H1 (cell line): ENCODE measurements at regions not wholly inside any gene's neighbourhood (a gene's known extent, or its start where the extent isn't known, plus 50 kb on each side); places are given as distances from the start of the nearest gene placed in this dataset.

ENCODE experiments used
- CTCF ChIA-PET: fragments of 300-600 bp; sonication (Branson Sonifier 250); formaldehyde crosslinking; loops from one replicate; lab custom pipeline; 2021; ENCODE audit not compliant: partially characterized antibody; lab: Charles Lee
- POLR2A ChIA-PET: fragments of 300-600 bp; sonication (Branson Sonifier 250); formaldehyde crosslinking; loops from one replicate; lab custom pipeline; 2021; ENCODE audit warnings: inconsistent platforms; ENCODE audit not compliant: partially characterized antibody; lab: Charles Lee
- DNase-seq, 2 experiments: peaks; one replicate each; pipeline versions ENCODE4 v3.0.0 to v3.0.0-alpha.2; 2010 to 2022; ENCODE audit warnings: low spot score in 2 of 2, low read depth in 1 of 2, mixed read lengths in 1 of 2
- FAIRE-seq: peaks from 2 replicates; lab custom pipeline; 2011; peaks lifted over from hg19 to GRCh38; lab: Jason Lieb, UNC
- H2AFZ ChIP-seq: 2 replicates; pipeline ENCODE4 v1.8.1; 2012; ENCODE audit warnings: low read length, inconsistent platforms
- H2AK5ac ChIP-seq: 2 replicates; pipeline ENCODE4 v1.6.1; 2013; ENCODE audit warnings: low read depth, low read length
- H2BK120ac ChIP-seq: replicated peaks from 2 replicates; pipeline ENCODE3; 2013; ENCODE audit warnings: low read depth, low read length, inconsistent platforms
- H2BK12ac ChIP-seq: 2 replicates; pipeline ENCODE4 v1.6.1; 2013; ENCODE audit warnings: low read depth, low read length
- H2BK15ac ChIP-seq: 2 replicates; pipeline ENCODE4 v1.6.1; 2013; ENCODE audit warnings: low read length
- H2BK20ac ChIP-seq: 2 replicates; pipeline ENCODE4 v1.6.1; 2013; ENCODE audit warnings: low read length
- H2BK5ac ChIP-seq: 2 replicates; pipeline ENCODE4 v1.6.1; 2013; ENCODE audit warnings: low read depth, low read length
- H3K14ac ChIP-seq: 2 replicates; pipeline ENCODE4 v1.6.1; 2013; ENCODE audit warnings: inconsistent platforms; ENCODE audit not compliant: insufficient read length
- H3K18ac ChIP-seq: 2 replicates; pipeline ENCODE4 v1.6.1; 2013; ENCODE audit warnings: low read length; ENCODE audit errors: extremely low read depth
- H3K23ac ChIP-seq: 2 replicates; pipeline ENCODE4 v1.6.1; 2013; ENCODE audit warnings: inconsistent platforms; ENCODE audit not compliant: insufficient read length
- H3K23me2 ChIP-seq: 2 replicates; pipeline ENCODE4 v1.6.1; 2013; ENCODE audit warnings: low read depth, low read length
- H3K27ac ChIP-seq: 2 replicates; pipeline ENCODE4 v1.6.1; 2011; ENCODE audit warnings: low read depth, low read length, inconsistent platforms
- H3K27me3 ChIP-seq, 4 experiments: replicated peaks in 1 of 4; 1 replicate in 1 of 4; 2 replicates in 3 of 4; pipeline versions ENCODE4 v1.6.1 to v1.8.1; 2011 to 2013; ENCODE audit warnings: low read length in 3 of 4, mild to moderate bottlenecking in 3 of 4, inconsistent platforms in 2 of 4, mixed read lengths in 2 of 4, moderate library complexity in 1 of 4; ENCODE audit not compliant: control insufficient read depth in 3 of 4, insufficient read depth in 3 of 4; ENCODE audit errors: extremely low read depth in 1 of 4
- H3K36me3 ChIP-seq, 4 experiments: 2 replicates each; pipeline versions ENCODE4 v1.6.1 to v1.8.1; 2011 to 2013; ENCODE audit warnings: mild to moderate bottlenecking in 4 of 4, low read length in 3 of 4, moderate library complexity in 2 of 4, control low read depth in 1 of 4, inconsistent platforms in 1 of 4; ENCODE audit not compliant: insufficient read depth in 4 of 4, control insufficient read depth in 2 of 4
- H3K4ac ChIP-seq: replicated peaks from 2 replicates; pipeline ENCODE3; 2013; ENCODE audit warnings: low read length, low read depth, mixed read lengths, inconsistent platforms; ENCODE audit not compliant: insufficient read length
- H3K4me1 ChIP-seq, 4 experiments: replicated peaks in 1 of 4; 1 replicate in 1 of 4; 2 replicates in 3 of 4; pipeline versions ENCODE4 v1.6.1 to v1.8.1; 2011 to 2013; ENCODE audit warnings: low read length in 3 of 4, inconsistent platforms in 2 of 4, mixed read lengths in 1 of 4; ENCODE audit not compliant: insufficient read depth in 4 of 4, control insufficient read depth in 3 of 4
- H3K4me2 ChIP-seq, 2 experiments: 2 replicates each; pipeline versions ENCODE4 v1.6.1 to v1.8.1; 2011 to 2013; ENCODE audit warnings: low read depth in 2 of 2, low read length in 2 of 2, control low read depth in 1 of 2, inconsistent platforms in 1 of 2, mild to moderate bottlenecking in 1 of 2; ENCODE audit not compliant: insufficient read depth in 1 of 2
- H3K4me3 ChIP-seq, 4 experiments: fragments of 200-600, 300-600 bp in 1 of 4; sonication (generic), shearing (Covaris generic), sonication (Bioruptor Twin) in 1 of 4; 2 replicates each; pipeline versions ENCODE4 v1.5.1 to v1.8.1; 2011 to 2016; ENCODE audit warnings: low read length in 4 of 4, low read depth in 3 of 4, control low read depth in 2 of 4, inconsistent platforms in 2 of 4, mild to moderate bottlenecking in 2 of 4, mixed read lengths in 1 of 4, moderate library complexity in 1 of 4; ENCODE audit not compliant: insufficient read depth in 2 of 4; ENCODE audit errors: extremely low read depth in 1 of 4
- H3K56ac ChIP-seq: replicated peaks from 2 replicates; pipeline ENCODE3; 2013; ENCODE audit warnings: low read depth, mild to moderate bottlenecking, mixed read lengths, low read length, inconsistent platforms; ENCODE audit not compliant: insufficient read length
- H3K79me1 ChIP-seq: 2 replicates; pipeline ENCODE4 v1.6.1; 2013; ENCODE audit warnings: low read depth, low read length, control low read depth
- H3K79me2 ChIP-seq, 2 experiments: 2 replicates each; pipeline versions ENCODE4 v1.6.1 to v1.8.1; 2012 to 2013; ENCODE audit warnings: low read length in 2 of 2, mild to moderate bottlenecking in 2 of 2, inconsistent platforms in 1 of 2; ENCODE audit not compliant: insufficient read depth in 2 of 2, control insufficient read depth in 1 of 2
- H3K9ac ChIP-seq, 4 experiments: replicated peaks in 1 of 4; 1 replicate in 1 of 4; 2 replicates in 3 of 4; pipeline versions ENCODE4 v1.6.1 to v1.8.1; 2011 to 2013; ENCODE audit warnings: low read depth in 3 of 4, low read length in 3 of 4, control low read depth in 2 of 4, mild to moderate bottlenecking in 2 of 4, moderate library complexity in 2 of 4, inconsistent platforms in 1 of 4; ENCODE audit errors: extremely low read depth in 1 of 4
- H3K9me3 ChIP-seq, 2 experiments: 2 replicates each; pipeline versions ENCODE4 v1.6.1 to v1.8.1; 2012 to 2013; ENCODE audit warnings: mild to moderate bottlenecking in 2 of 2, moderate library complexity in 2 of 2, control low read depth in 1 of 2, inconsistent platforms in 1 of 2, low read depth in 1 of 2, low read length in 1 of 2, mixed read lengths in 1 of 2; ENCODE audit not compliant: insufficient read depth in 2 of 2
- H4K20me1 ChIP-seq, 2 experiments: replicated peaks in 1 of 2; 2 replicates each; pipeline versions ENCODE3 to v1.8.1; 2011 to 2013; ENCODE audit warnings: inconsistent platforms in 2 of 2, low read length in 2 of 2, mild to moderate bottlenecking in 1 of 2; ENCODE audit not compliant: insufficient read depth in 2 of 2, control insufficient read depth in 1 of 2
- H4K5ac ChIP-seq: 2 replicates; pipeline ENCODE4 v1.6.1; 2013; ENCODE audit warnings: low read length, low read depth, mixed read lengths, inconsistent platforms; ENCODE audit not compliant: insufficient read length
- H4K8ac ChIP-seq: 2 replicates; pipeline ENCODE4 v1.8.0; 2013; ENCODE audit warnings: mild to moderate bottlenecking, moderate library complexity, low read length, inconsistent platforms; ENCODE audit not compliant: insufficient read depth; ENCODE audit errors: extremely low read depth
- H4K91ac ChIP-seq: replicated peaks from 2 replicates; pipeline ENCODE3; 2013; ENCODE audit warnings: low read length, mixed read lengths, inconsistent platforms; ENCODE audit not compliant: insufficient read length
- GABPA ChIP-seq: IDR thresholded peaks from 2 replicates; pipeline ENCODE4 v1.6.1; 2011; ENCODE audit warnings: mild to moderate bottlenecking, low read length, moderate library complexity, borderline replicate concordance; ENCODE audit not compliant: insufficient read depth
- PHF8 ChIP-seq: fragments of 200-600 bp; sonication (generic); conservative IDR thresholded peaks from 2 replicates; pipeline ENCODE4 v1.7.1; 2012; ENCODE audit warnings: low read depth, mild to moderate bottlenecking, inconsistent platforms, low read length, moderate library complexity
- WGBS, 2 experiments: shearing (Covaris generic) in 1 of 2; methylation state at CpG; one replicate each; pipeline versions ENCODE4 v1.1.6 to v1.1.7; 2013 to 2015; ENCODE audit warnings: low lambda C conversion rate in 2 of 2, mixed read lengths in 2 of 2, inconsistent platforms in 1 of 2, low coverage in 1 of 2, missing lambda C conversion rate in 1 of 2; ENCODE audit not compliant: insufficient replicate concordance in 2 of 2, insufficient coverage in 1 of 2, insufficient read length in 1 of 2; ENCODE audit errors: extremely low coverage in 1 of 2, missing lambda C conversion rate in 1 of 2; 5-methylcytosine and 5-hydroxymethylcytosine counted together

- Histone ChIP-seq H3K27ac (no peak overlapping the region), H3K18ac (no peak overlapping the region), H2BK5ac (no peak overlapping the region), H3K56ac (no peak overlapping the region), H2BK12ac (no peak overlapping the region), H2BK120ac (no peak overlapping the region), H4K5ac (no peak overlapping the region), H3K9ac (no peak overlapping the region), H2BK20ac (no peak overlapping the region), H3K4me3 (no peak overlapping the region), H3K79me1 (no peaks in the 10 kb centered on the region), H3K27me3 (peaks cover 0 to 2% (median 0%) of the 10 kb centered on the region in 4 experiments; a peak in 1 of 7 replicates), H3K14ac (no peak overlapping the region), H3K4me2 (no peak overlapping the region), H3K79me2 (no peaks in the 10 kb centered on the region), H2AK5ac (no peak overlapping the region), H3K4ac (no peak overlapping the region), H2BK15ac (no peak overlapping the region), H3K9me3 (no peaks in the 10 kb centered on the region; a peak in 1 of 4 replicates), H4K20me1 (peaks cover 0 to 2% of the 10 kb centered on the region in 2 experiments), H3K23me2 (no peaks in the 10 kb centered on the region), H3K36me3 (no peaks in the 10 kb centered on the region), H4K91ac (no peak overlapping the region), H4K8ac (no peak overlapping the region), H2AFZ (no peak overlapping the region), H3K4me1 (no peaks in the 10 kb centered on the region), H3K23ac (no peak overlapping the region)
- ChIA-PET CTCF (interaction anchor here (1.3 to 6.8 kb wide), 3 partner anchors 13 to 91 kb away, joined by 3 to 69 read pairs (median 16); no protein-coding TSS in a partner anchor), POLR2A (no interaction called here)
- no peak for TF ChIP-seq PHF8
- no peak for TF ChIP-seq GABPA
- DNase-seq, result no peak
- FAIRE-seq, result no peak
- 80% methylated on average over 3 of the region's 3 CpGs; no CpG with 5 or more reads in 1 of the 2 experiments for WGBS, 2 experiments
These were observed 81.8 kb upstream of the ANKRD1 start for GRCh38 chr10:91002656-91003055.
